Transverse colon (tissue), 3 donors: ENCODE measurements at regions not wholly inside any gene's neighbourhood (a gene's known extent, or its start where the extent isn't known, plus 50 kb on each side); places are given as distances from the start of the nearest gene placed in this dataset.

Experiments used
- CTCF ChIP-seq, 5 experiments: fragments of 200-600 bp in 3 of 5; fragments of 450-650 bp in 2 of 5; sonication (generic) in 3 of 5; IDR thresholded peaks; 1 replicate in 2 of 5; 2 replicates in 3 of 5; pipeline ENCODE4 v1.5.1; 2016 to 2017; ENCODE audit warnings: antibody characterized with exemption in 5 of 5, inconsistent platforms in 3 of 5, mild to moderate bottlenecking in 2 of 5, moderate library complexity in 1 of 5
- POLR2A ChIP-seq: fragments of 450-650 bp; IDR thresholded peaks from one replicate; pipeline ENCODE4 v1.6.1; 2016; ENCODE audit warnings: antibody characterized with exemption, mild to moderate bottlenecking, moderate library complexity

- no peak for TF ChIP-seq CTCF (IDR thresholded peaks at IDR 0.05)
- TF ChIP-seq POLR2A, result no peak
Observed at GRCh38 chr4:8756816-8757215, 114.8 kb downstream of the HMX1 start.
